ENCODE measurements at regions not wholly inside any gene's neighbourhood (a gene's known extent, or its start where the extent isn't known, plus 50 kb on each side); places are given as distances from the start of the nearest gene placed in this dataset.

GRCh38 chr6:166777096-166777630 lies 150.1 kb upstream of the RPS6KA2 start:
- Histone ChIP-seq H3K27me3 (ENCODE audit: control insufficient read depth in 1 of 2, insufficient read depth in 2 of 2, low read length in 2 of 2) (peaks cover 0 to 9% of the 10 kb centered on the region in 2 donors), H3K9ac (ENCODE audit: low read depth in 1 of 2, low read length in 2 of 2) (no peak overlapping the region), H3K36me3 (ENCODE audit: control insufficient read depth in 1 of 2, insufficient read depth in 2 of 2, low read length in 2 of 2) (no peaks in the 10 kb centered on the region), H3K4me3 (ENCODE audit: low read depth in 1 of 2, low read length in 2 of 2) (no peak overlapping the region), H3K27ac (ENCODE audit: low read depth, low read length) (no peak overlapping the region), H3K9me3 (ENCODE audit: control insufficient read depth in 1 of 2, low read length in 2 of 2) (no peaks in the 10 kb centered on the region), H3K4me1 (ENCODE audit: control insufficient read depth in 1 of 2, insufficient read depth in 2 of 2, low read length in 2 of 2) (no peaks in the 10 kb centered on the region)

- Histone ChIP-seq H3K4me3 (ENCODE audit: low read depth in 1 of 2, low read length in 2 of 2) (no peak overlapping the region), H3K9ac (ENCODE audit: low read depth in 1 of 2, low read length in 2 of 2) (no peak overlapping the region), H3K36me3 (ENCODE audit: control insufficient read depth in 1 of 2, insufficient read depth in 2 of 2, low read length in 2 of 2) (no peaks in the 10 kb centered on the region), H3K9me3 (ENCODE audit: control insufficient read depth in 1 of 2, low read length in 2 of 2) (no peaks in the 10 kb centered on the region), H3K4me1 (ENCODE audit: control insufficient read depth in 1 of 2, insufficient read depth in 2 of 2, low read length in 2 of 2) (no peaks in the 10 kb centered on the region), H3K27ac (ENCODE audit: low read depth, low read length) (no peak overlapping the region), H3K27me3 (ENCODE audit: control insufficient read depth in 1 of 2, insufficient read depth in 2 of 2, low read length in 2 of 2) (peaks cover 0 to 9% of the 10 kb centered on the region in 2 donors)
Measured at GRCh38 chr6:166776571-166776970, 149.5 kb upstream of the RPS6KA2 start.

GRCh38 chr6:166775923-166776220 lies 148.8 kb upstream of the RPS6KA2 start:
- Histone ChIP-seq H3K9me3 (ENCODE audit: control insufficient read depth in 1 of 2, low read length in 2 of 2) (no peaks in the 10 kb centered on the region), H3K9ac (ENCODE audit: low read depth in 1 of 2, low read length in 2 of 2) (no peak overlapping the region), H3K27me3 (ENCODE audit: control insufficient read depth in 1 of 2, insufficient read depth in 2 of 2, low read length in 2 of 2) (peaks cover 0 to 9% of the 10 kb centered on the region in 2 donors), H3K36me3 (ENCODE audit: control insufficient read depth in 1 of 2, insufficient read depth in 2 of 2, low read length in 2 of 2) (no peaks in the 10 kb centered on the region), H3K4me3 (ENCODE audit: low read depth in 1 of 2, low read length in 2 of 2) (no peak overlapping the region), H3K4me1 (ENCODE audit: control insufficient read depth in 1 of 2, insufficient read depth in 2 of 2, low read length in 2 of 2) (no peaks in the 10 kb centered on the region), H3K27ac (ENCODE audit: low read depth, low read length) (no peak overlapping the region)

- peaks cover 0 to 9% of the 10 kb centered on the region in 2 donors for H3K27me3 ChIP-seq (ENCODE audit: control insufficient read depth in 1 of 2, insufficient read depth in 2 of 2, low read length in 2 of 2)
- no peaks in the 10 kb centered on the region for H3K4me1 ChIP-seq (ENCODE audit: control insufficient read depth in 1 of 2, insufficient read depth in 2 of 2, low read length in 2 of 2)
- H3K36me3 ChIP-seq (ENCODE audit: control insufficient read depth in 1 of 2, insufficient read depth in 2 of 2, low read length in 2 of 2), result no peaks in the 10 kb centered on the region
- no peaks in the 10 kb centered on the region for H3K9me3 ChIP-seq (ENCODE audit: control insufficient read depth in 1 of 2, low read length in 2 of 2)
- H3K9ac ChIP-seq (ENCODE audit: low read depth in 1 of 2, low read length in 2 of 2), result no peak overlapping the region
- no peak overlapping the region for H3K4me3 ChIP-seq (ENCODE audit: low read depth in 1 of 2, low read length in 2 of 2)
- no peak overlapping the region for H3K27ac ChIP-seq (ENCODE audit: low read depth, low read length)
Measured at GRCh38 chr6:166775180-166775922, 148.3 kb upstream of the RPS6KA2 start.

GRCh38 chr6:166774770-166775169 lies 147.7 kb upstream of the RPS6KA2 start:
- peaks cover 0 to 9% of the 10 kb centered on the region in 2 donors for H3K27me3 ChIP-seq (ENCODE audit: control insufficient read depth in 1 of 2, insufficient read depth in 2 of 2, low read length in 2 of 2)
- no peak overlapping the region for H3K27ac ChIP-seq (ENCODE audit: low read depth, low read length)
- H3K9me3 ChIP-seq (ENCODE audit: control insufficient read depth in 1 of 2, low read length in 2 of 2), result no peaks in the 10 kb centered on the region
- no peaks in the 10 kb centered on the region for H3K4me1 ChIP-seq (ENCODE audit: control insufficient read depth in 1 of 2, insufficient read depth in 2 of 2, low read length in 2 of 2)
- no peak overlapping the region for H3K9ac ChIP-seq (ENCODE audit: low read depth in 1 of 2, low read length in 2 of 2)
- H3K36me3 ChIP-seq (ENCODE audit: control insufficient read depth in 1 of 2, insufficient read depth in 2 of 2, low read length in 2 of 2), result no peaks in the 10 kb centered on the region
- H3K4me3 ChIP-seq (ENCODE audit: low read depth in 1 of 2, low read length in 2 of 2), result no peak overlapping the region

- H3K27ac ChIP-seq (ENCODE audit: low read depth, low read length), result no peak overlapping the region
- no peak overlapping the region for H3K9ac ChIP-seq (ENCODE audit: low read depth in 1 of 2, low read length in 2 of 2)
- H3K9me3 ChIP-seq (ENCODE audit: control insufficient read depth in 1 of 2, low read length in 2 of 2), result no peaks in the 10 kb centered on the region
- no peaks in the 10 kb centered on the region for H3K36me3 ChIP-seq (ENCODE audit: control insufficient read depth in 1 of 2, insufficient read depth in 2 of 2, low read length in 2 of 2)
- H3K4me1 ChIP-seq (ENCODE audit: control insufficient read depth in 1 of 2, insufficient read depth in 2 of 2, low read length in 2 of 2), result no peaks in the 10 kb centered on the region
- no peak overlapping the region for H3K4me3 ChIP-seq (ENCODE audit: low read depth in 1 of 2, low read length in 2 of 2)
- H3K27me3 ChIP-seq (ENCODE audit: control insufficient read depth in 1 of 2, insufficient read depth in 2 of 2, low read length in 2 of 2), result peaks cover 0 to 9% of the 10 kb centered on the region in 2 donors
Measured at GRCh38 chr6:166774292-166774691, 147.2 kb upstream of the RPS6KA2 start.

- Histone ChIP-seq H3K9me3 (ENCODE audit: control insufficient read depth in 1 of 2, low read length in 2 of 2) (no peaks in the 10 kb centered on the region), H3K27me3 (ENCODE audit: control insufficient read depth in 1 of 2, insufficient read depth in 2 of 2, low read length in 2 of 2) (peaks cover 0 to 9% of the 10 kb centered on the region in 2 donors), H3K4me1 (ENCODE audit: control insufficient read depth in 1 of 2, insufficient read depth in 2 of 2, low read length in 2 of 2) (no peaks in the 10 kb centered on the region), H3K27ac (ENCODE audit: low read depth, low read length) (no peak overlapping the region), H3K4me3 (ENCODE audit: low read depth in 1 of 2, low read length in 2 of 2) (no peak overlapping the region), H3K36me3 (ENCODE audit: control insufficient read depth in 1 of 2, insufficient read depth in 2 of 2, low read length in 2 of 2) (no peaks in the 10 kb centered on the region), H3K9ac (ENCODE audit: low read depth in 1 of 2, low read length in 2 of 2) (no peak overlapping the region)
Measured at GRCh38 chr6:166772518-166772917, 145.5 kb upstream of the RPS6KA2 start.

GRCh38 chr6:166771701-166772100 lies 144.7 kb upstream of the RPS6KA2 start:
- H3K36me3 ChIP-seq (ENCODE audit: control insufficient read depth in 1 of 2, insufficient read depth in 2 of 2, low read length in 2 of 2), result no peaks in the 10 kb centered on the region
- H3K4me3 ChIP-seq (ENCODE audit: low read depth in 1 of 2, low read length in 2 of 2), result no peak overlapping the region
- H3K9ac ChIP-seq (ENCODE audit: low read depth in 1 of 2, low read length in 2 of 2), result no peak overlapping the region
- H3K4me1 ChIP-seq (ENCODE audit: control insufficient read depth in 1 of 2, insufficient read depth in 2 of 2, low read length in 2 of 2), result peaks cover 0 to 2% of the 10 kb centered on the region in 2 donors
- no peak overlapping the region for H3K27ac ChIP-seq (ENCODE audit: low read depth, low read length)
- peaks cover 0 to 9% of the 10 kb centered on the region in 2 donors for H3K27me3 ChIP-seq (ENCODE audit: control insufficient read depth in 1 of 2, insufficient read depth in 2 of 2, low read length in 2 of 2)
- H3K9me3 ChIP-seq (ENCODE audit: control insufficient read depth in 1 of 2, low read length in 2 of 2), result no peaks in the 10 kb centered on the region

GRCh38 chr6:166770216-166771116 lies 143.4 kb upstream of the RPS6KA2 start:
- Histone ChIP-seq H3K4me3 (ENCODE audit: low read depth in 1 of 2, low read length in 2 of 2) (no peak overlapping the region), H3K27me3 (ENCODE audit: control insufficient read depth in 1 of 2, insufficient read depth in 2 of 2, low read length in 2 of 2) (peaks cover 0 to 6% of the 10 kb centered on the region in 2 donors), H3K9ac (ENCODE audit: low read depth in 1 of 2, low read length in 2 of 2) (no peak overlapping the region), H3K36me3 (ENCODE audit: control insufficient read depth in 1 of 2, insufficient read depth in 2 of 2, low read length in 2 of 2) (no peaks in the 10 kb centered on the region), H3K27ac (ENCODE audit: low read depth, low read length) (no peak overlapping the region), H3K4me1 (ENCODE audit: control insufficient read depth in 1 of 2, insufficient read depth in 2 of 2, low read length in 2 of 2) (peaks cover 0 to 6% of the 10 kb centered on the region in 2 donors), H3K9me3 (ENCODE audit: control insufficient read depth in 1 of 2, low read length in 2 of 2) (no peaks in the 10 kb centered on the region)

- Histone ChIP-seq H3K9ac (ENCODE audit: low read depth in 1 of 2, low read length in 2 of 2) (no peak overlapping the region), H3K4me3 (ENCODE audit: low read depth in 1 of 2, low read length in 2 of 2) (no peak overlapping the region), H3K36me3 (ENCODE audit: control insufficient read depth in 1 of 2, insufficient read depth in 2 of 2, low read length in 2 of 2) (no peaks in the 10 kb centered on the region), H3K9me3 (ENCODE audit: control insufficient read depth in 1 of 2, low read length in 2 of 2) (no peaks in the 10 kb centered on the region), H3K27me3 (ENCODE audit: control insufficient read depth in 1 of 2, insufficient read depth in 2 of 2, low read length in 2 of 2) (peaks cover 0 to 4% of the 10 kb centered on the region in 2 donors), H3K27ac (ENCODE audit: low read depth, low read length) (no peak overlapping the region), H3K4me1 (ENCODE audit: control insufficient read depth in 1 of 2, insufficient read depth in 2 of 2, low read length in 2 of 2) (peaks cover 0 to 6% of the 10 kb centered on the region in 2 donors)
Measured at GRCh38 chr6:166769648-166770047, 142.6 kb upstream of the RPS6KA2 start.
